NT2/D1 (cell line): ENCODE measurements at regions not wholly inside any gene's neighbourhood (a gene's known extent, or its start where the extent isn't known, plus 50 kb on each side); places are given as distances from the start of the nearest gene placed in this dataset.

Source experiments
- DNase-seq: peaks from one replicate; pipeline ENCODE4 v3.0.0-alpha.2; 2011; ENCODE audit warnings: low read depth, low spot score
- H3K27me3 ChIP-seq: 2 replicates; pipeline ENCODE4 v1.6.0; 2011; ENCODE audit warnings: mild to moderate bottlenecking; ENCODE audit not compliant: insufficient read length, insufficient read depth
- H3K36me3 ChIP-seq: 2 replicates; pipeline ENCODE4 v1.6.1; 2011; ENCODE audit warnings: mild to moderate bottlenecking, low read length, mixed read lengths; ENCODE audit not compliant: insufficient read depth, insufficient read length
- H3K4me1 ChIP-seq: 2 replicates; pipeline ENCODE4 v1.5.1; 2011; ENCODE audit not compliant: insufficient read depth, insufficient read length
- H3K4me3 ChIP-seq: 2 replicates; pipeline ENCODE4 v1.5.1; 2011; ENCODE audit warnings: low read depth; ENCODE audit not compliant: insufficient read length
- H3K9ac ChIP-seq: 2 replicates; pipeline ENCODE4 v1.6.0; 2011; ENCODE audit warnings: low read depth; ENCODE audit not compliant: insufficient read length
- H3K9me3 ChIP-seq: 2 replicates; pipeline ENCODE4 v1.5.1; 2011; ENCODE audit warnings: mild to moderate bottlenecking, low read length; ENCODE audit not compliant: insufficient read depth
- SUZ12 ChIP-seq: IDR thresholded peaks from 2 replicates; pipeline ENCODE4 v1.6.1; 2011; ENCODE audit not compliant: insufficient read length, insufficient read depth; ENCODE audit errors: extremely low read depth
- YY1 ChIP-seq: IDR thresholded peaks from 2 replicates; pipeline ENCODE4 v1.6.1; 2011; ENCODE audit not compliant: insufficient read length, insufficient read depth
- ZNF274 ChIP-seq: IDR thresholded peaks from 2 replicates; pipeline ENCODE4 v1.6.1; 2011; ENCODE audit warnings: mild to moderate bottlenecking, low read depth, low read length

- no peak for TF ChIP-seq ZNF274
- TF ChIP-seq SUZ12, result no peak
- TF ChIP-seq YY1, result no peak
- Histone ChIP-seq H3K4me3 (no peak overlapping the region), H3K36me3 (no peaks in the 10 kb centered on the region), H3K4me1 (no peaks in the 10 kb centered on the region), H3K9me3 (no peaks in the 10 kb centered on the region), H3K27me3 (no peaks in the 10 kb centered on the region), H3K9ac (no peak overlapping the region)
- DNase-seq, result no peak
Observed at GRCh38 chr18:22734105-22734661, 198.9 kb upstream of the RBBP8 start.

GRCh38 chr18:22734791-22735627, 198.1 kb upstream of the RBBP8 start:
- TF ChIP-seq SUZ12, result no peak
- TF ChIP-seq ZNF274, result no peak
- no peak for TF ChIP-seq YY1
- Histone ChIP-seq H3K4me1 (no peaks in the 10 kb centered on the region), H3K9me3 (no peaks in the 10 kb centered on the region), H3K36me3 (no peaks in the 10 kb centered on the region), H3K9ac (no peak overlapping the region), H3K27me3 (no peaks in the 10 kb centered on the region), H3K4me3 (no peak overlapping the region)
- DNase-seq, result no peak

DNA sequence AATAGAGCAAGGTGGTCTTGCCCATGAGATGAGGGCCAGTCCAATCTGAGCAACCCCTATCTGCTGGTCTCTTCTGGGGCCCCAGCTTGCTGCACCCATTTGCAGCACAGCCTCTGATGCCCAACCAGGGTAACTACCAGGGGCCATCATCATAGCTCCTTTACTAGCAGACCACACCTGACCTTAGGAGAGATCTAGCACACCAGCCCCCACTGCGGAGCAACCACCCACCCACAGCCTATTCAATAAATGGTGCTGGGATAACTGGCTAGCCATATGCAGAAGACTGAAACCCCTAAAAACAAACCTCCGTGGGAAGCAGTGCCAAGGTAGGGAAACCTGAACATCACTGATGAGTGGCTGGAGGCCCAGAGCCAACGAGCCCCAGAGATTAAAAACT, 196.1 kb upstream of the RBBP8 start:
- no peak overlapping the region for H3K9ac ChIP-seq
- H3K9me3 ChIP-seq, result no peaks in the 10 kb centered on the region
- DNase-seq, result no peak
- H3K36me3 ChIP-seq, result no peaks in the 10 kb centered on the region
- H3K27me3 ChIP-seq, result no peaks in the 10 kb centered on the region
- TF ChIP-seq SUZ12 (no peak), YY1 (no peak), ZNF274 (no peak)
- H3K4me3 ChIP-seq, result no peak overlapping the region
- H3K4me1 ChIP-seq, result no peaks in the 10 kb centered on the region

GRCh38 chr18:22739061-22739642, 194.0 kb upstream of the RBBP8 start:
- Histone ChIP-seq H3K36me3 (no peaks in the 10 kb centered on the region), H3K9ac (no peak overlapping the region), H3K27me3 (no peaks in the 10 kb centered on the region), H3K4me1 (no peaks in the 10 kb centered on the region), H3K4me3 (no peak overlapping the region), H3K9me3 (no peaks in the 10 kb centered on the region)
- no peak for TF ChIP-seq SUZ12
- no peak for TF ChIP-seq YY1
- TF ChIP-seq ZNF274, result no peak
- no peak for DNase-seq

DNA sequence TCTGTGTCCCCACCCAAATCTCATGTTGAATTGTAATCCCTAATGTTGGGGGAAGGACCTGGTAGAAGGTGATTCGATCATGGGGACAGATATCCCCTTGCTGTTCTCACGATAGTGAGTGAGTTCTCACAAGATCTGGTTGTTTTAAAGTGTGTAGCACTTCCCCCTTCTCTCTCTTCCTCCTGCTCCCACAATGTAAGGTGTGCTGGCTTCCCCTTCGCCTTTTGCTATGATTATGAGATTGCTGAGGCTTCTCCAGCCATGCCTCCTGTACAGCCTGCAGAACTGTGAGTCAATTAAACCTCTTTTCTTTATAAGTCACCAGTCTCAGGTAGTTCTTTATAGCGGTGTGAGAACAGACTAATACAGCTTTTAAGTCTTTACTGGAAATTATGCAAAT, 193.3 kb upstream of the RBBP8 start:
- H3K9ac ChIP-seq, result no peak overlapping the region
- no peak overlapping the region for H3K4me3 ChIP-seq
- no peaks in the 10 kb centered on the region for H3K4me1 ChIP-seq
- no peak for TF ChIP-seq YY1
- no peak for TF ChIP-seq ZNF274
- no peak for TF ChIP-seq SUZ12
- no peak for DNase-seq
- no peaks in the 10 kb centered on the region for H3K36me3 ChIP-seq
- no peaks in the 10 kb centered on the region for H3K27me3 ChIP-seq
- no peaks in the 10 kb centered on the region for H3K9me3 ChIP-seq

DNA sequence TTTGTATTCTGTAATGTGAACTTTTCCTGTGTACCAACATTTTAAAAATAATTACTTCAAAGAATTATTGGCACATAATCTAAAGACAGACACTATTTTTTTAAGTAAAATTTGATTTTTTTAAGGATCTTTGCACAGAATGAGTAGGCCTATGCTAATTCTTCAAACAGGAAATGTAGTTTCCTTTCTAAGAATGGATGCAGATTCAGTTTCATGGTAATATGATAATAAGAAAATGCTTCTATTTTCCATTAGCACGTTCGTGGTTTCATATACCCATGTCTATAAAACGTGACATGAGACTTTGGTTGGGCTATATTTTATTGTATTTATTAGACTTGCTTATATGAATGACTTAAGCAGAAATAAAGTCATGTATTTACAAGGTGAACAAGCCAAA, 191.8 kb upstream of the RBBP8 start:
- H3K9ac ChIP-seq, result no peak overlapping the region
- H3K36me3 ChIP-seq, result no peaks in the 10 kb centered on the region
- H3K4me1 ChIP-seq, result no peaks in the 10 kb centered on the region
- no peak for DNase-seq
- no peak for TF ChIP-seq YY1
- TF ChIP-seq ZNF274, result no peak
- no peak for TF ChIP-seq SUZ12
- H3K4me3 ChIP-seq, result no peak overlapping the region
- H3K27me3 ChIP-seq, result no peaks in the 10 kb centered on the region
- H3K9me3 ChIP-seq, result no peaks in the 10 kb centered on the region

DNA sequence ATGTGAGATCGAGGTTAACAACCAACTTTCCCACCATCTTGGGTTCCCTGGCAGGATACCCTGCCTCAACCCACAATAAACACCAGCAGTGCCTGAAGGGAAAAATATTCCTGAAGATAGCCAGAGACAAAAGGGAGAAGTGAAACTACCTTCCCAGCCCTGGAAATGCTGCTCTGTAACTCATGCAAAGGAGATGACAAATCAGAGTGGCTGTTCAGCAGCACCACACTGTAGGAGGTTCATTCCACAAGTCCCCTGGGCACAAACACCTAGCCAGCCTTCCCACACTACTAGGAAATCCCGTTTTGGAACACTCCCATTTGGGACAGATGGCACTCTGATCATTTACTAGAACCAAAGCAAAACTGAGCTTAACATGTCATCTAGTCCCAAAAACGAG, 190.7 kb upstream of the RBBP8 start:
- Histone ChIP-seq H3K36me3 (no peaks in the 10 kb centered on the region), H3K4me1 (no peaks in the 10 kb centered on the region), H3K9me3 (no peaks in the 10 kb centered on the region), H3K4me3 (no peak overlapping the region), H3K9ac (no peak overlapping the region), H3K27me3 (no peaks in the 10 kb centered on the region)
- TF ChIP-seq ZNF274 (no peak), SUZ12 (no peak), YY1 (no peak)
- no peak for DNase-seq
